SH-SY5Y (cell line): ENCODE measurements at regions not wholly inside any gene's neighbourhood (a gene's known extent, or its start where the extent isn't known, plus 50 kb on each side); places are given as distances from the start of the nearest gene placed in this dataset.

ENCODE experiments used
- GATA2 ChIP-seq: IDR thresholded peaks from 2 replicates; pipeline ENCODE4 v1.6.1; 2011; ENCODE audit warnings: mild to moderate bottlenecking, low read depth, low read length
- GATA3 ChIP-seq: IDR thresholded peaks from 2 replicates; pipeline ENCODE4 v1.6.1; 2011; ENCODE audit warnings: low read depth, mild to moderate bottlenecking, low read length, moderate library complexity

DNA sequence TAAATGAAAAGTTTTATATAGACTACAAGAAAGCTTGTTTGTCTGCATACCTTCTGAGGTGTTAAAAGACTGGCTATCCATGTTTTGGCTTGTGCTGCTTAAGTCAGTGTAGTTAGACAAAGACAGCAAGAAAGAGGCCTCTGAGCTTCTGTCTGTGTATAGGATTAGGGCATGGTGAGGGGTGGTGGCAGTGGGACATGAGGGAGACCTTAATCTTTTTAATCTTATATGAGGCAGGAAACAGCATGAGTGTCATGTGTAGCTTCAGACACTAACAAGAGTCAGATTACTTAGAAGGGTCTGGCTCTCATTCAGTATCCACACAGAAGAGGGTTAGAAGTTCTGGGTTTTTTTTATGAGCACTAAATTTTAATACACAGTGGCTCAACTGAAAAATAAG lies 213.3 kb downstream of the GABRG1 start:
- TF ChIP-seq GATA2 = no peak
- no peak for TF ChIP-seq GATA3
